Bronchial epithelial cell (primary cell): ENCODE measurements at regions not wholly inside any gene's neighbourhood (a gene's known extent, or its start where the extent isn't known, plus 50 kb on each side); places are given as distances from the start of the nearest gene placed in this dataset.
"Not testable (repeated sequence)": the region's sequence is repeated elsewhere in the genome, so short reads cannot be mapped to it uniquely, and the experiment has no call there.

Experiments
- DNase-seq: peaks from one replicate; pipeline ENCODE4 v3.0.0-alpha.2; 2010; ENCODE audit warnings: low read depth
- FAIRE-seq: peaks from 2 replicates; lab custom pipeline; 2011; peaks lifted over from hg19 to GRCh38; lab: Jason Lieb, UNC
- H3K27me3 ChIP-seq: 2 replicates; pipeline ENCODE4 v1.5.1; 2011; ENCODE audit warnings: low read length; ENCODE audit not compliant: control insufficient read depth, insufficient read depth
- H3K36me3 ChIP-seq: 2 replicates; pipeline ENCODE4 v1.5.1; 2011; ENCODE audit warnings: low read length; ENCODE audit not compliant: control insufficient read depth, insufficient read depth
- H3K4me3 ChIP-seq: 2 replicates; pipeline ENCODE4 v1.5.1; 2011; ENCODE audit warnings: mild to moderate bottlenecking, low read depth, low read length, control low read depth
- TF ChIP-seq, protein P1 (sequence below): IDR thresholded peaks from 2 replicates; pipeline ENCODE4 v1.5.1; 2011; ENCODE audit warnings: mild to moderate bottlenecking, moderate library complexity, low read length, control low read depth, inconsistent platforms; ENCODE audit not compliant: insufficient read depth, severe bottlenecking

GRCh38 chr3:22704166-22704565 lies 499.0 kb upstream of the UBE2E2 start:
- TF ChIP-seq, protein P1, sequence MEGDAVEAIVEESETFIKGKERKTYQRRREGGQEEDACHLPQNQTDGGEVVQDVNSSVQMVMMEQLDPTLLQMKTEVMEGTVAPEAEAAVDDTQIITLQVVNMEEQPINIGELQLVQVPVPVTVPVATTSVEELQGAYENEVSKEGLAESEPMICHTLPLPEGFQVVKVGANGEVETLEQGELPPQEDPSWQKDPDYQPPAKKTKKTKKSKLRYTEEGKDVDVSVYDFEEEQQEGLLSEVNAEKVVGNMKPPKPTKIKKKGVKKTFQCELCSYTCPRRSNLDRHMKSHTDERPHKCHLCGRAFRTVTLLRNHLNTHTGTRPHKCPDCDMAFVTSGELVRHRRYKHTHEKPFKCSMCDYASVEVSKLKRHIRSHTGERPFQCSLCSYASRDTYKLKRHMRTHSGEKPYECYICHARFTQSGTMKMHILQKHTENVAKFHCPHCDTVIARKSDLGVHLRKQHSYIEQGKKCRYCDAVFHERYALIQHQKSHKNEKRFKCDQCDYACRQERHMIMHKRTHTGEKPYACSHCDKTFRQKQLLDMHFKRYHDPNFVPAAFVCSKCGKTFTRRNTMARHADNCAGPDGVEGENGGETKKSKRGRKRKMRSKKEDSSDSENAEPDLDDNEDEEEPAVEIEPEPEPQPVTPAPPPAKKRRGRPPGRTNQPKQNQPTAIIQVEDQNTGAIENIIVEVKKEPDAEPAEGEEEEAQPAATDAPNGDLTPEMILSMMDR = no peak
- Histone ChIP-seq H3K36me3 (no peaks in the 10 kb centered on the region), H3K27me3 (no peaks in the 10 kb centered on the region), H3K4me3 (no peak overlapping the region)
- DNase-seq = no peak
- no peak for FAIRE-seq

DNA sequence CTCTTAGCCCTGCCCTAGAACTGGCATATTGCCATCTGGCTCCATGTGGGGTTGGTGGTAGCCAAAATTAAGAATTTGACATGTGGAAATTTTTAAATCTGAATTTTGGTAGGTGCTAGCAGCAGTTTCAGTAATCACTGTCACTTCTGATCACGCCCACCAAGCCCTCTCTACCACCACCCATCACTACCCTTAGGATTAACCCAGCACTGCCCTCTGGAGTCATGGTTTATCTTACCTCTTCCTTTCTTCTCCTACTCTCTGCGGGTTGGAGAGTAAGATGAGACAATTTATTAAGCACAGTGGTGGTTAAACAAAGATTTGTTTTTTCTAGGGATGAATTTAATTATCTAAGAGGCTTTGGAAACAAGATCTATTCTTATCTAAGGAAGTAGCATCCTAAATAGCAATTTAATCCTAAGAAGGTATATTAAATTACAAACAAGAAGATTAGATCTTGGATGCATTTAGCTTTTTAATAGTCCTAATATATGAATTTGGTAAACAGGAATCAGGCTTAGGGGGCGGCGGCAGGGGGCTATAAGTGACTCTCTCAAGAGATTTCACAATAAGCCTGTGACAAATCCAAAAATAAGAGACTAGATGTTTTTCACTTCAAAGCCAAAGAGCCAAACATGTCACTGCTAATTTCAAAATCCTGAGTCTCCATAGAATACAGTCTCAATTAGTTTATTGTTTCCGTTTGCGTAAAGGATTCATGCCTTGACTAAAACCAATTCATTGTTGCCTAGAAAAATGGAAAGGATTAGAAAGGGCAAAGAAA lies 498.4 kb upstream of the UBE2E2 start:
- Histone ChIP-seq H3K4me3 (no peak overlapping the region), H3K36me3 (no peaks in the 10 kb centered on the region), H3K27me3 (no peaks in the 10 kb centered on the region)
- DNase-seq = no peak
- FAIRE-seq = no peak
- TF ChIP-seq, protein P1 = no peak

DNA sequence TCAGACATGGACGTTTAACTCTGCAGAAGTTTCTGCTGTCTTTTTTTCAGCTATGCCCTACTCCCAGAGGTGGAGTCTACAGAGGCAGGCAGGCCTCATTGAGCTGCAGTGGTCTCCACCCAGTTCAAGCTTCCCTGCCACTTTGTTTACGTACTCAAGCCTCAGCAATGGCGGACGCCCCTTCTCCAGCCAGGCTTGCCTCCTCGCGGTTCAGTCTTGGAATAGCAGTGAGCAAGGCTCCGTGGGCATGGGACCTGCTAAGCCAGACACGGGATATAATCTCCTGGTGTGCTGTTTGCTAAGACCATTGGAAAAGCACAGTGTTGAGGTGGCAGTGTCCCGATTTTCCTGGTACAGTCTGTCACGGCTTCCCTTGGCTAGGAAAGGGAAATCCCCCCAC lies 496.2 kb upstream of the UBE2E2 start:
- FAIRE-seq, DNase-seq, H3K27me3 ChIP-seq, H3K4me3 ChIP-seq, H3K36me3 ChIP-seq: not testable (repeated sequence)

DNA sequence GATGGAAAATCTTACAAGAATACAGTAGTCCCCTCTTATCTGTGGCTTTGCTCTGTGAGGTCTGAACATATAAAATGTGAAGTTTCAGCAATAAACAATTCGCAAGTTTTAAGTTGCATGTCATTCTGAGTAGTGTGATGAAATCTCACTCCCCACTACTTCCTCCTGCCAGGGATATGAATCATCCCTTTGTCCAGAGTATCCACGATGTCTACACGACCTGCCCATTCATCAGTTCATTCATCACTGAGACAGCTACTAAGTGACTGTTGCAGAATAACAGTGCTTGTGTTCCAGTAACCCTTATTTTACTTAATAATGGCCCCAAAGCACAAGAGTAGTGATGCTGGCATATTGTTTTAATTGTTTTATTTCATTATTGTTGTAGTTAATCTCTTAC lies 489.2 kb upstream of the UBE2E2 start:
- H3K27me3 ChIP-seq = no peaks in the 10 kb centered on the region
- DNase-seq = peak; percentile 93
- TF ChIP-seq, protein P1 = no peak
- H3K4me3 ChIP-seq = no peak overlapping the region
- FAIRE-seq = peak; percentile 60
- no peaks in the 10 kb centered on the region for H3K36me3 ChIP-seq

GRCh38 chr3:22714749-22715148 lies 488.4 kb upstream of the UBE2E2 start:
- TF ChIP-seq, protein P1 = no peak

DNA sequence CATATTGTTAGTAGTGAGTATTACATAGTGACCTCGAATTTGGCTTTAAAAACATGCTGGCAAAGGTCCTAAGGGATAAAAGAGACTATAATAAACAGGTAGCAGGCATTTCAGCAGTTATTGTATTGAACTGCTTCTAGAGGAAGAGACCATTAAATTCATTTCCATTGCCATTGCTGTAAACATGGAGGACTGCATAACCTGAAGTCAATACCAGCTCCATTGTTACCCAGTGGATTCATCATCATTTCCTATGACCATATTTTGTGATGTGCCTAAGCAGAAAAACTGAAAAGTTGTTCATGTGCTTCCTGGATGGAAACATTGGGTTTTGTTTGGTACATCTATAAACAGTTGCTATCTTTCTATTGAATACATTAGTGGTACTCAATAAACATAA lies 482.5 kb upstream of the UBE2E2 start:
- DNase-seq (no peak), FAIRE-seq (no peak)
- Histone ChIP-seq H3K27me3 (no peaks in the 10 kb centered on the region), H3K36me3 (no peaks in the 10 kb centered on the region), H3K4me3 (no peak overlapping the region)
- TF ChIP-seq, protein P1 = no peak

More at GRCh38 chr3:22714749-22715148, 488.4 kb upstream of the UBE2E2 start:
- H3K27me3 ChIP-seq = no peaks in the 10 kb centered on the region
- H3K36me3 ChIP-seq = no peaks in the 10 kb centered on the region
- no peak overlapping the region for H3K4me3 ChIP-seq
- FAIRE-seq (no peak), DNase-seq (no peak)
